Suppressor macrophage treated with lipopolysaccharide for 4 hours (primary cell): ENCODE measurements at regions not wholly inside any gene's neighbourhood (a gene's known extent, or its start where the extent isn't known, plus 50 kb on each side); places are given as distances from the start of the nearest gene placed in this dataset.

Experiments used
- DNase-seq: peaks from one replicate; pipeline ENCODE4 v3.0.0-alpha.2; 2020

- no peak for DNase-seq
These were observed 106.5 kb upstream of the DAB1 start for GRCh38 chr1:57530206-57530910.

- no peak for DNase-seq
These were observed 98.7 kb upstream of the DAB1 start for GRCh38 chr1:57522575-57522974.

DNA sequence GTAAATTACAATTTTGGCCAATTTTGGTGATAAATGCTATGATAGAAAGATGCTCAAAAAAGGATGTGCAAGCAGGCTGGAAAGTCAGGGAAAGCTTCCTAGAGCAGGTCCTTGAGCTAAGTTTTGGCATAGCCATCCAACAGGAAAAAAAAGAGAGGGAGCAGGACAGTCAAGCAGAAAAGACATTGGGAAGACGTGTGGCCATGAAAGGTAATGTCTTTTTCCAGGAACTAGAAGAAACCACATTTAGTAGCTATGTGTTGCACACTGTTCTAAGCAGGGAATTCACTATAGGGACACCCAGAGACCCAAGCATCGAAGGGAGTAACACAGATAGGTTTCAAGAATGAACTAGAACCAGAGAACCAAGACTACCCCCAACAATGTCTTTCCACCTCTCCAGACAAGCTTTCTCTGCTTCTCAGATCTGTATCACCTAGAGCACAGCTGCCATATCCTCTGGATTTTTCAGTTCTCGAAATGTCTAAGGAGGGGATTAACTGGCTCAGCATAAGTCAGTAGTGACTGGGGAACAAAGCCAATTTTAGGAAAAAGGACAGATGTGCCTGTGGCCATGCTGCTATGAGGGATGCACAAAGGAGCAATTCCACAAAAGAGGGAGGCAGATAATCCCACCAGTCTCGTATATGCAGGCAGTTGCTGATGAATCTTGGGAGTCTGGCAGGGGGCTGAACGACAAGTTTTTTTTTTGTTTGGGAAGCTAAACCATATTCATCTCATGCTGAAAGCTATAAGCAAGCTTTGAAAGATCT lies 97.1 kb upstream of the DAB1 start:
- DNase-seq, result no peak

- DNase-seq, result no peak
These were observed 94.6 kb upstream of the DAB1 start for GRCh38 chr1:57518496-57518895.

DNA sequence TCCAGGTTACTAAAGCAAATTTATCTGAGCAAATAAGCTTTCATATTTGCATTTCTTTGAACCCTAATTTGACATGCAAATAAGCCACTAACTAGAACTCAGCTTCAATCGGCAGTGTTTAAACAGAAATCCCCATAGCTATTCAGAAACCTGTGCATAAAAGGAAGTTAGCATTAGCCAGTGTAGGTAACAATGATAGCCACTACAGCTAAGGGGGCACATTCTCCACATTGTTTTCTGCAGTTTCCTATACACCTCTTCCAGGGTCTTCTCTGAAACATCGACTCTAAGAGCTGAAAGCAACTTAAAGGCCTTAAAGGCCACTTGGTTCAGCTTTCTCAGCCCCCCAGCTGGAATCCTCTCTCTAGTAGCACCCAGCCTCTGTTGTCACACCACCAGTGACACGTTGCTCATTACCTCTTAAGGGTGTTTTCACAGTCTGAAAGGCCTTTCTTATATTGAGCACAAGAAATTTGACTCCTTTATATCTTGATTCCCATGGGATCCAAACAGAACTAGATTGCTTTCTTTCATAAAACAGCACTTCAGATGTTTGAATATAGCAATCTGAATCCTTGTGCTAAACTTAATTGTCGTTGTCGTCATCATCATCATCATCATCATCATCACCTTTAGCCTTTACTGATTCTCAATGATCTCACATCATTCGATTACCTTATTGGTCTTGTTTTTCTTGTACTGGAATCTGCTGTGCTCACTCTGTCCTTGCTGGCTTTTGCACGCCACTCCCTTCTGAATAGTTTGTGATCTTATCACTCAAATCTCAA lies 93.9 kb upstream of the DAB1 start:
- no peak for DNase-seq

- DNase-seq, result no peak
These were observed 88.5 kb upstream of the DAB1 start for GRCh38 chr1:57512386-57512785.

DNA sequence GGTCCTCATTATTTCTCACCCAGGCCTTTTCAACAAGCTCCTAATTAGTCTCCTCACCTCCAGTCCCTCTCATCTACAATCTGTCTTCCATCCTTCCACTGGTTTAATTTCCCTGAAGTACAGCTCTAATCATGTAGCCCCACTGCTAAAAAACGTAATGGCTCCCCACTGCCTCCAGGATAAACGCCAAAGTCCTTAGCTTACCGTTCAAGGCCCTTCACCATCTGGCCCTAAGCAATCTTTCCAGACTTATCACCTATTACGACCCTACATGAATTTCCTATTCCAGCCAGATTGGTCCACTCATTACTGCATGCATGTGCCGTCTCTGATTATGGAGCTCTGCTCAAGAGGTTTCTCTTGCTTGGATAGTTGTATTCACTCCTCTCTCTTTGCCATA lies 83.1 kb upstream of the DAB1 start:
- no peak for DNase-seq

- no peak for DNase-seq
These were observed 79.5 kb upstream of the DAB1 start for GRCh38 chr1:57503337-57503736.

DNA sequence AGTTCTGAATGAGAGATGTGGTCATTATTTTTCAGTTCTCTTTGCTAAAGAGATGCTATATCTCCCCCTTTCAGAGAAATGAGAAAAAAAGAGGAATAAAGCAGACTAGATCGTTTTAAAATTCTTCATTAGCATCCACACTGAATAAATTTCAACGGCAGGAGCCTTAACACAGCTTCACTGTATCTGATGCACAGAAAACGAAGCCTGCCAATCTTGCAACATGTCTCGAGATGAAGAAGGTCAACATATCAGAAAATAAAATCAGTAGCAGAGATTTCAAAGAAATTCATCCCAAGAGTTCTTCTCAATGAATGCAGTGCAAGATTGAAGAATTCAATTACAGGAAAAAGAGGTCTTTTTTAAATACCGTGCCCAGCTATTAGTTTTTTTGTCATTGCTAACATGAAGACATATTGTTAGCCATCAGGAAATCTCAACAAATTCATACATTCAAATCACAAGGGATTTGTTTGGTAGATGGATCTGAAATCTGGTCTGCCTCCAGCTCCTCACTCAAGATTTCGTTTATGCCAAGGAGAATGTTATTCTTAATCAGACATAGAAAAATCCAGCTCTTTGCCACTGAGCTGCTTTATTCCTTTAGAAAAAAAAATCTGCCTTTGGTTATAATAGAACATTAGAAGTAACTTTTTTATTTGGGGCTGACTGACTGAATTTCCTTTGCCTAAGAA lies 76.4 kb upstream of the DAB1 start:
- DNase-seq, result no peak

GRCh38 chr1:57494530-57495079 lies 70.7 kb upstream of the DAB1 start:
- DNase-seq, result no peak

GRCh38 chr1:57492586-57493226 lies 68.8 kb upstream of the DAB1 start:
- DNase-seq, result no peak

- no peak for DNase-seq
These were observed 65.6 kb upstream of the DAB1 start for GRCh38 chr1:57489358-57490036.

DNA sequence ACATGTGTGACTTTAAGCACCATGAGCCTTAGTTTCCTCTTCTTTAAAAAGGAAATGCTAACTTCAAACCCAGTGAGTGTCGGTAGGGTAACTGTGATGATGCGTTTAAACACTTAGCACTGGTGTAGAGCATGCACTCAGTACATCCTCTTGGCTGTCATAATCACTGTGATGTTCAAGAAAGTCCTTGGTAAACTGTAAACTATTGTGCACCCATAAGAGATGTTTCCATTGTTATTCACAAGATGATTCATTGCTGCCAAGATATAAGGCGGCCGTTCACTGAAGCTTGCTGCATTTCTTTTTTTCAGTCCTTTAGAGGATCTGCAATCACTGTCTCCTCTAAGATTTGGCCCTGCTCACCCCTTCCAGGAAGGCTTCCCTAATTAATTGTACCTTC lies 61.8 kb upstream of the DAB1 start:
- no peak for DNase-seq

DNA sequence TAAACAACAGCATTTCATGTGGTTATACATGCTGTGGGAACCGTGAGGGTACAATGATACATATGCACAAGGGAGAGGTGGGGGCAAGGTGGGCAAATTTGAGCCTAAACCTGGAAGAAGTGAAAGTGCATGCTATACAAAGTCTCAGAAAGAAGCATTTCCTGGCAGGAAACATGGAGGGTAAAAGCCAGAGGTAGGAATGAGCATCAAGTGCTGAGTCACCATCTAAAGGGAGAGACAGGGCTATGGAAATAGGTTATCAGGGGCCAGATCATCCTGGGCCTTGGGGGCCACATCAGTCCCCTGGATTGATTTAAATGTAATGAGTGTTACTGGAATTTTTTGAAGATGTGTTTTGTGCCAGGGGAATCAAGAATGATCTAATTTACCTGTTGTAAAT lies 60.1 kb upstream of the DAB1 start:
- no peak for DNase-seq

- DNase-seq, result no peak
These were observed 55.6 kb upstream of the DAB1 start for GRCh38 chr1:57479471-57479870.

DNA sequence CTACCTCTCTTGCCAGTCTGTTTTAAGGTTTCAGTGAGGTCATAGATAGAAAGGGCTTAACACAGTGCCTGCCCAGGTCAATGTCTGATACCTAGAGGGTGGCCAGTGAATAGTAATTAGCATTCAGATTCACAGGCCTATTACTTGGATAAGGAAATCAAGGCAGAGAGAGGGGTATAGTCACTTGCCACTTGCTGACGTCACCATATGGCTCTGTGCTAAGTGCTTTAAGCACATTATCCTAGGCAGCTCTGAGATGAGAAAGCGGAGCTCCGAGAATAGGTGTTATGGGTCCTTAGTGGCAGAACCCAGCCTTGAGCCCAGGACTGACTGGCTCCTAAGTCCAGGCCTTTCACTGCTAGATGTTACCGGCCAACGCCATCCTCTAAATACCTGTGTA lies 51.5 kb upstream of the DAB1 start:
- DNase-seq, result no peak

DNA sequence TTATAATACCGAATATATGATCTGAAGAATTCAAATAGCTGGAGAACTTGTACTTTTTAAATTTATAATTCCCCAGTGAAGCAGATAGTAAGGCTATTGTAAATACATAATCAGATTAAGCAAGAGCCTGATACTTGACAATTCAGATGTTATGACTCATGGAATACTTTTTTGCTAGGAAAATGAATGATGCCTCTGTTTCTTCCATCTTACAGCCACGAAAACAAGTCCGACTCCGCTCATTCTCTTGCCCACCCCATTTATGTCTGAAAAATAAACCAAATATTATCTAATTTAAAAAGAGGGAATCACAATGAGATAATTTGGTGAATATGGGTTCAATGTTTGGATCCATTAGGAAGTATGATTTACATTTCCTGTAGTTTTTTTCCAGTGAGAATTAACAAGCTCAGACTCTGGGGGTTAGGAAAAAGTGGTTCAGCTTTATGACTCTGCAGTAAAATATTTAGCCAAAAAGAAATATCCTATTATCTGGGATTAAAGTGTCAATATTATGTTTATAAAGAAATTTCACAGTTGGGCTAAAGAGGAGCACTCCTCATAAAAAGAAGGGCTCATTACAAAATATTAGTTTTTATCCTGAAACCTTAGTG lies 50.4 kb upstream of the DAB1 start:
- DNase-seq, result no peak
